ENCODE measurements at regions not wholly inside any gene's neighbourhood (a gene's known extent, or its start where the extent isn't known, plus 50 kb on each side); places are given as distances from the start of the nearest gene placed in this dataset.
"Not testable (repeated sequence)": the region's sequence is repeated elsewhere in the genome, so short reads cannot be mapped to it uniquely, and the experiment has no call there.

DNA sequence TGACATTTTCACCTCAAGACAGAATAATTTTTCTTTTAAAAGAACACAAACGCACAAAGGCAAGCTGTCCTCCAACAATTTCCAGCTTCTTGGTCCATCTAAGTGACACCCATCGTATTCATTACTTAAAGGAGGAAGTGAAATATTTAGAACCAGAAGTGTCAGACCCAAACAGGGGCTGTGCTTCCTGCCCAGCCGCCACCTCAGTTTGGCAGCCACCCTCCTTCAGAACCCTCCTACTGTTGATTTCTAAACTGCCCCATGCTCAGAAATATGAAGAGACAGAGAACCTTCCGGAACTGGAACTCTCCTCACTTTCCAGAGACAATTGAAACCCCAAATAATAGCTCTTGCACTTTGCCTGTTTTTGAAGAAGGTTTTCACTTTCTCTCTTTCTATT lies 734.8 kb upstream of the SALL3 start:
- DNase-seq, result no peak
- H3K27ac ChIP-seq (ENCODE audit: insufficient read depth, low read length, poor library complexity, severe bottlenecking), result no peak overlapping the region
- no peaks in the 10 kb centered on the region for H3K9me3 ChIP-seq (ENCODE audit: control insufficient read depth, low read length)
- no peak overlapping the region for H3K4me3 ChIP-seq (ENCODE audit: insufficient read depth, low read depth, low read length, poor library complexity, severe bottlenecking)
- H3K4me1 ChIP-seq (ENCODE audit: control insufficient read depth, insufficient read depth, low read length, poor library complexity, severe bottlenecking), result no peaks in the 10 kb centered on the region
- no peaks in the 10 kb centered on the region for H3K36me3 ChIP-seq (ENCODE audit: control insufficient read depth, insufficient read depth, low read length)
- H3K27me3 ChIP-seq (replicated peaks; ENCODE audit: control insufficient read depth, insufficient read depth, low read length, poor library complexity, severe bottlenecking), result no peaks in the 10 kb centered on the region

DNA sequence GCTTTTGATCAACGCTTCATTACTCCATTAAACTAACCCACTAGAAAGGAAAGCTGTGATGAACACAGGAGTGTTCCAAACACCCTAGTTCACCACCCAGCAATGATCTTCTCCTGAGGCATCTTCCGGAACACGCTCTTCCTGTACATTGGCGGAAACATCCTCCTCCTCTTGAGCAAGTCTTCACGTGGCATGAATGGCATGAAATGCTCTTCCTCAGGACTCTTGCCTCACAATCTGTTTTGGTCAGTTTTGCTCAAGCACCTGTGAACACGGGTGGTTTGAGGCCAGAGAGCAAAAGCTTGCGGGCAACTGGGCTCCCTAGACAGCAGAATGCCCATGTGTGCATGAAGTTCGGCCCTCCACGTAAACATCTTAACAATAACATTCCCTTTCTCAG lies 734.2 kb upstream of the SALL3 start:
- no peaks in the 10 kb centered on the region for H3K9me3 ChIP-seq (ENCODE audit: control insufficient read depth, low read length)
- no peak overlapping the region for H3K4me3 ChIP-seq (ENCODE audit: insufficient read depth, low read depth, low read length, poor library complexity, severe bottlenecking)
- no peak overlapping the region for H3K27ac ChIP-seq (ENCODE audit: insufficient read depth, low read length, poor library complexity, severe bottlenecking)
- H3K36me3 ChIP-seq (ENCODE audit: control insufficient read depth, insufficient read depth, low read length), result no peaks in the 10 kb centered on the region
- H3K4me1 ChIP-seq (ENCODE audit: control insufficient read depth, insufficient read depth, low read length, poor library complexity, severe bottlenecking), result no peaks in the 10 kb centered on the region
- DNase-seq, result no peak
- H3K27me3 ChIP-seq (replicated peaks; ENCODE audit: control insufficient read depth, insufficient read depth, low read length, poor library complexity, severe bottlenecking), result no peaks in the 10 kb centered on the region

DNA sequence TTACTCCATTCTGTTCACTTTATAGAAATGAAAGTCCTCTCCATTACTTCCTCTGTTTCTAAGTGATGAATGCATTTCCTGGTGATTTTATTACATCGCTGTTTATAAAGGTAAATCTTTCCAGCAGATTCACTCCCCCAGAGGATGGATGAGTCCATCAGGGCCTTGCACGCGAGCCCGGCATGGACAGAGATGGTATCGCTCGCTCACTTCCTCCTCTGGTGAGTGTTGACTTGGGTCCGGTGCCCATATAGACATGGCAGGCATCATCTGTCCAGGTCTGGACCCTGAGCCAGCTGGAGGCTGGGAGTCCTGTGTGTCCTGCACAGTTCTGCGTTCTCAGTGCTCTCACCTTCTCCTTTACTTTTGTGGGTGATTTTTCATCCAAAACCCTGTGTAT lies 733.6 kb upstream of the SALL3 start:
- Histone ChIP-seq H3K4me1 (ENCODE audit: control insufficient read depth, insufficient read depth, low read length, poor library complexity, severe bottlenecking) (no peaks in the 10 kb centered on the region), H3K27me3 (replicated peaks; ENCODE audit: control insufficient read depth, insufficient read depth, low read length, poor library complexity, severe bottlenecking) (no peaks in the 10 kb centered on the region), H3K9me3 (ENCODE audit: control insufficient read depth, low read length) (no peaks in the 10 kb centered on the region), H3K27ac (ENCODE audit: insufficient read depth, low read length, poor library complexity, severe bottlenecking) (no peak overlapping the region), H3K36me3 (ENCODE audit: control insufficient read depth, insufficient read depth, low read length) (no peaks in the 10 kb centered on the region), H3K4me3 (ENCODE audit: insufficient read depth, low read depth, low read length, poor library complexity, severe bottlenecking) (no peak overlapping the region)
- no peak for DNase-seq

DNA sequence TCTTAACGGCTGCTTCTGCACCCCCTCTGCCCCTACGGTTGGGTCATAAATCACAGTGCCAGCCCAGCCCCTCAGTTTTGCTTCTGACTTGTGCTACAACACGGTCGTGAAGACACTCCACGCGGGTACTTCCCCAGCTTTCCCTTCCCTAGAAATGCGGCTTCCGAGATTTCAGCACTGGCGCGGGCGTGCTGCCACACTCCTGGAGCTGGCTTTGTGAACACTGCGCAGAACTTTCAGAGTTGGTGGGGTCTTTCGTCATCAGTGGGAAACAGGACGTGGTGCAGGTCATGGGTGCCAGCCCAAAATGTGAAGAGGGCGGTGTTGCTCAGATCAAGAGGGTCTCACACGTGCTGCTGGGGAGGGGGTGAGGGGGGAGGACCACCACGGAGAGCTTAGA lies 733.0 kb upstream of the SALL3 start:
- DNase-seq, result no peak
- Histone ChIP-seq H3K4me3 (ENCODE audit: insufficient read depth, low read depth, low read length, poor library complexity, severe bottlenecking) (no peak overlapping the region), H3K27ac (ENCODE audit: insufficient read depth, low read length, poor library complexity, severe bottlenecking) (no peak overlapping the region), H3K4me1 (ENCODE audit: control insufficient read depth, insufficient read depth, low read length, poor library complexity, severe bottlenecking) (no peaks in the 10 kb centered on the region), H3K27me3 (replicated peaks; ENCODE audit: control insufficient read depth, insufficient read depth, low read length, poor library complexity, severe bottlenecking) (no peaks in the 10 kb centered on the region), H3K36me3 (ENCODE audit: control insufficient read depth, insufficient read depth, low read length) (no peaks in the 10 kb centered on the region), H3K9me3 (ENCODE audit: control insufficient read depth, low read length) (no peaks in the 10 kb centered on the region)

DNA sequence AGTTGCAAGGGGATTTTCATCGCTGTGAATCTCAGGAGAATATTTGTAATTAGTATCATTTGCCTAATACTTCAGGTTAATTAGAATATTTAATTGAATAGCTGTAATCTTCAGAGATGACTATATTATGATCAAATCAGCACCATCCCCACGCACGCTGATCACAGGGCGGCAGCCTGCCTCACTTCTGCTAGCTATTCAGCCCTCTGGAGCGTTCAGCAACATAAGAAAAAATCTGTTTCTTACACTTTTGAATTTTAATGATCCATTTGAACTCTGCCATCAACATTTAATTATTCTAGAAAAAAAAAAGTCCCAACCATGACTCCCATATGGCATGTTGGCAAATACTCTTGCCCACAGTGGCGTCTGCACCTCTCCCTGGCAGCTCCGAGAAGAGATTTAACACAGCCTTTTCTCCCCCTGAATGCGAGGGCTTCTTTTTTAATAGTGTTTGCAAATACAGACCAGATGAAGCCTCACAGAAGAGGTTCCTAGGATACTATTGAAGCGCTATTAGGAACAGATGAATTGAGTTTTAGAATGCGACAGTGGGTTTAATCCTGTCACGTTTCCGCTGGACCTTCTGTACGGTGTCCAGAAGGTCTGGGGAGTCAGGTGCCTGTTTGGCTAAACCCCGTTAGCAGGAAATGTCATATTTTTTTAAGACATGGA lies 731.9 kb upstream of the SALL3 start:
- Histone ChIP-seq H3K27ac (ENCODE audit: insufficient read depth, low read length, poor library complexity, severe bottlenecking) (no peak overlapping the region), H3K36me3 (ENCODE audit: control insufficient read depth, insufficient read depth, low read length) (no peaks in the 10 kb centered on the region), H3K4me3 (ENCODE audit: insufficient read depth, low read depth, low read length, poor library complexity, severe bottlenecking) (no peak overlapping the region), H3K9me3 (ENCODE audit: control insufficient read depth, low read length) (no peaks in the 10 kb centered on the region), H3K4me1 (ENCODE audit: control insufficient read depth, insufficient read depth, low read length, poor library complexity, severe bottlenecking) (no peaks in the 10 kb centered on the region), H3K27me3 (replicated peaks; ENCODE audit: control insufficient read depth, insufficient read depth, low read length, poor library complexity, severe bottlenecking) (no peaks in the 10 kb centered on the region)
- no peak for DNase-seq

DNA sequence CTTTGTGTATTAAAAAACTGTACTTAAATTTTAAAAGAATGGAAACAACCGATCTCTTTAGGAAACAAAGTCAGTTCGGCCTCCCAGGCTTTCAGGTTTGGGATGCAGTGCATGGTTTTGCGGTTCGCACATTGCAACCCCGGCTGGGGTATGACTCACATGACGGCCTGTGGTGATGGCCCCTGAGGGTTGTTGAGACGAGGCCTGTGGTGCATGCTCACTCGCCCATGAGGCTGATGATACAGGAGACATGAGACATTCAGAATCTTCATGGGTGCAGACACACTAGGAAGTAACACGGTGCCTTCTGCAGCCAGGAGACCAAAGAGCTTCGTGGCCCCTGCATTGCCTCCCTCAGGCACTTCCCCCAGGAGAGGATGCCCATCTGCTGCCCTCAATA lies 724.6 kb upstream of the SALL3 start:
- H3K27me3 ChIP-seq (replicated peaks; ENCODE audit: control insufficient read depth, insufficient read depth, low read length, poor library complexity, severe bottlenecking), result no peaks in the 10 kb centered on the region
- no peak overlapping the region for H3K4me3 ChIP-seq (ENCODE audit: insufficient read depth, low read depth, low read length, poor library complexity, severe bottlenecking)
- no peaks in the 10 kb centered on the region for H3K4me1 ChIP-seq (ENCODE audit: control insufficient read depth, insufficient read depth, low read length, poor library complexity, severe bottlenecking)
- DNase-seq, result no peak
- no peaks in the 10 kb centered on the region for H3K36me3 ChIP-seq (ENCODE audit: control insufficient read depth, insufficient read depth, low read length)
- H3K9me3 ChIP-seq (ENCODE audit: control insufficient read depth, low read length), result no peaks in the 10 kb centered on the region
- no peak overlapping the region for H3K27ac ChIP-seq (ENCODE audit: insufficient read depth, low read length, poor library complexity, severe bottlenecking)

DNA sequence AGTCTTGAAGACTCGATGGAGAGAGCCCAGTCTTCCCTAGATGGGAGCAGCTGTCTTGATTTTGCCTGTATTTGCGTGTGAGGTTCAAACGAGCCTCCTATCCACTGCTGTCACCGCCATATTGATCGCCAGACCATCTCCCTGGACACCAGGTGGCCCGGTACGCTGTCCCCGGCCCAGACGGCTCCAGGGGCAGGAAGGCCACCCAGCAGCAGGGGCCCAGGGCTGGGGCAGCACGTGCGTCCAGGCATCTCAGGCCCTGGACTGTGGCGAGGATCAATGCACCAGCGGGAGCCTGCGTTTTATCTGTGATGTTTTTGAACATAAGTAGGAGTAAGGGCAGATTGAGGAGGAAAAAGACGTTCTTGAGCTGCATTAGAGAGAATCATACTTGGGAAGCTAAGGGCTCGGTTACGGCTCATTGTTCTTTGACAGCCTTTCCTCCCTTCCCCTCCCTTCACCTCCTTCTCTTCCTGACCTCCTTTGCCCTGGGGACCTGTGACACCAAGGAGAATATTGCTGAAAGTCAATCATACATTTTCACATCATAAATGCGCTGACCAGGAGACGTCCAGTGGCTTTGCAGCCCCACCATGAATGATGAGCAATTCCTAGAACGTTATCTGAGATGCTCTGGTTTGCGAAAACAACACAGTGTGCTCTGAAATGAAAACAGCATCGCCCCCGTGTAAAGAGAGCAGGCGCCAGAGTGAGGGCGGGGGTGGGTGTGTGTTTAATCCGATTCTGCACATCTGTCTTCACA lies 711.2 kb upstream of the SALL3 start:
- Histone ChIP-seq H3K4me3 (ENCODE audit: insufficient read depth, low read depth, low read length, poor library complexity, severe bottlenecking) (no peak overlapping the region), H3K27me3 (replicated peaks; ENCODE audit: control insufficient read depth, insufficient read depth, low read length, poor library complexity, severe bottlenecking) (no peaks in the 10 kb centered on the region), H3K4me1 (ENCODE audit: control insufficient read depth, insufficient read depth, low read length, poor library complexity, severe bottlenecking) (no peaks in the 10 kb centered on the region), H3K9me3 (ENCODE audit: control insufficient read depth, low read length) (no peaks in the 10 kb centered on the region), H3K36me3 (ENCODE audit: control insufficient read depth, insufficient read depth, low read length) (no peaks in the 10 kb centered on the region), H3K27ac (ENCODE audit: insufficient read depth, low read length, poor library complexity, severe bottlenecking) (no peak overlapping the region)
- DNase-seq, result no peak

DNA sequence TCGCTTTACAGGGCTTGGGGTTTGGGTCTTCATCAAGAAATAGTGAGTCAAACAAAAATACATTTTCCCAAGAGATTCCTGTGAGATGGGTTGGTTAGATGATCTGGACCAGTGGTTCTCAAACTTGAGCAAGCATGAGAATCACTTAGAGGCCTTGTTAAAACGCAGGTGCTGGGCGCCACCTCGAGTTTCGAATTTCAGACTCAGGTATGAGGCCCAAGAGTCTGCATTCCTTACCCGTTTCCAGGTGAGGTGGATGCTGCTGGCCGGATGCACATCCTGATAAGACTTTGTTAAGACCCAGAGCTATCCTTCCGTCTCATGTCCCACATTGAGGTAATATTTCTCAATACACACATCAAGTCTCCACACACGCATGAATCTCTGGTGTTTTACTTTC lies 707.8 kb upstream of the SALL3 start:
- no peaks in the 10 kb centered on the region for H3K9me3 ChIP-seq (ENCODE audit: control insufficient read depth, low read length)
- no peaks in the 10 kb centered on the region for H3K27me3 ChIP-seq (replicated peaks; ENCODE audit: control insufficient read depth, insufficient read depth, low read length, poor library complexity, severe bottlenecking)
- H3K4me3 ChIP-seq (ENCODE audit: insufficient read depth, low read depth, low read length, poor library complexity, severe bottlenecking), result no peak overlapping the region
- H3K4me1 ChIP-seq (ENCODE audit: control insufficient read depth, insufficient read depth, low read length, poor library complexity, severe bottlenecking), result no peaks in the 10 kb centered on the region
- H3K36me3 ChIP-seq (ENCODE audit: control insufficient read depth, insufficient read depth, low read length), result no peaks in the 10 kb centered on the region
- no peak overlapping the region for H3K27ac ChIP-seq (ENCODE audit: insufficient read depth, low read length, poor library complexity, severe bottlenecking)
- DNase-seq, result no peak

DNA sequence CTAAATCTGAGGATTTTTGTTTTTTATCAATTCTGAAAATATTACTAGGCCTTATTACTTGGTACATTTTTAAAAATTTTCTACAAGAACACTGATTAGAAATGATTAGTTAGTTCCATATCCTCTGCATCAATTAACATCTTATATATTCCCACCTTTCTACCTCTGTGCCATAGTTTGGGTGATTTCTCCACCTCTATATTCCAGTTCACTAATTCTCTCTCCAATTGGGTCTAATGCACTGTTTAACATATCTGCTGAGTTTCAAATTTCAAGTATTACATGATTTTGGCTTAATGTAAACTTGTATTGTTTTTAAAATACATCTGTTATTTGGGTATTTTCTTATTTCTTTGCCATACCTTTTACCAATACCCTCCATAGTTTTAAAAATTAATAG lies 705.7 kb upstream of the SALL3 start:
- H3K36me3 ChIP-seq (ENCODE audit: control insufficient read depth, insufficient read depth, low read length), result no peaks in the 10 kb centered on the region
- no peak for DNase-seq
- no peak overlapping the region for H3K4me3 ChIP-seq (ENCODE audit: insufficient read depth, low read depth, low read length, poor library complexity, severe bottlenecking)
- no peaks in the 10 kb centered on the region for H3K4me1 ChIP-seq (ENCODE audit: control insufficient read depth, insufficient read depth, low read length, poor library complexity, severe bottlenecking)
- H3K27ac ChIP-seq (ENCODE audit: insufficient read depth, low read length, poor library complexity, severe bottlenecking), result no peak overlapping the region
- no peaks in the 10 kb centered on the region for H3K27me3 ChIP-seq (replicated peaks; ENCODE audit: control insufficient read depth, insufficient read depth, low read length, poor library complexity, severe bottlenecking)
- H3K9me3 ChIP-seq (ENCODE audit: control insufficient read depth, low read length), result no peaks in the 10 kb centered on the region

DNA sequence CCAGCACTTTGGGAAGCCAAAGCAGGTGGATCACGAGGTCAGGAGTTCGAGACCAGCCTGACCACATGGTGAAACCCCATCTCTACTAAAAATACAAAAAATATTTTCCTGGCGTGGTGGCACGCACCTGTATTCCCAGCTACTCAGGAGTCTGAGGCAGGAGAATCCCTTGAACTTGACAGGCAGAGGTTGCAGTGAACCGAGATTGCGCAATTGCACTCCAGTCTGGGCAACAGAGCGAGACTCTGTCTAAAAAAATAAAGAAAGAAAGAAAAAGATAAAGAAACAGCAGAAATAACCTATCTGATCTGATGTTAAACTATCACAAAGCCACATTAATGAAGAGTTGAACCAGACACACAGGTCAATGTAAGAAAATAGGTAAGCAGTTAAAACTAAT lies 696.2 kb upstream of the SALL3 start:
- H3K27me3 ChIP-seq (replicated peaks; ENCODE audit: control insufficient read depth, insufficient read depth, low read length, poor library complexity, severe bottlenecking); DNase-seq; H3K9me3 ChIP-seq (ENCODE audit: control insufficient read depth, low read length); H3K36me3 ChIP-seq (ENCODE audit: control insufficient read depth, insufficient read depth, low read length); H3K4me3 ChIP-seq (ENCODE audit: insufficient read depth, low read depth, low read length, poor library complexity, severe bottlenecking); H3K27ac ChIP-seq (ENCODE audit: insufficient read depth, low read length, poor library complexity, severe bottlenecking); H3K4me1 ChIP-seq (ENCODE audit: control insufficient read depth, insufficient read depth, low read length, poor library complexity, severe bottlenecking): not testable (repeated sequence)

All from effector memory CD4-positive, alpha-beta T cell (primary cell).